OCI-LY7 (cell line): ENCODE measurements at regions not wholly inside any gene's neighbourhood (a gene's known extent, or its start where the extent isn't known, plus 50 kb on each side); places are given as distances from the start of the nearest gene placed in this dataset.

Experiments
- BruUV-seq: library from RNA; stranded (reverse); fragments of 400-500 nt; replicated peaks from 2 replicates; lab custom pipeline; 2021; lab: Mats Ljungman, UMichigan
- CTCF ChIA-PET: fragments of 300-600 bp; sonication (Branson Sonifier 250); formaldehyde crosslinking; loops from one replicate; lab custom pipeline; 2022; ENCODE audit warnings: antibody characterized with exemption; ENCODE audit not compliant: unreplicated experiment; lab: Charles Lee
- POLR2A ChIA-PET: fragments of 300-600 bp; sonication (Branson Sonifier 250); formaldehyde crosslinking; loops from one replicate; lab custom pipeline; 2022; ENCODE audit warnings: antibody characterized with exemption; lab: Charles Lee
- DNase-seq: peaks from one replicate; pipeline ENCODE4 v3.0.0-alpha.2; 2015; ENCODE audit warnings: low spot score
- H2AFZ ChIP-seq: fragments of 200-600 bp; sonication (generic), shearing (Covaris generic); 2 replicates; pipeline ENCODE4 v1.6.1; 2014; ENCODE audit warnings: mild to moderate bottlenecking, antibody characterized with exemption, low read length, moderate library complexity
- H3K27ac ChIP-seq: fragments of 200-600 bp; sonication (generic); 2 replicates; pipeline ENCODE4 v1.5.1; 2014; ENCODE audit warnings: mixed run types, low read depth, mild to moderate bottlenecking, moderate library complexity, low read length, inconsistent platforms; ENCODE audit not compliant: poor library complexity, severe bottlenecking
- H3K36me3 ChIP-seq: fragments of 200-600 bp; sonication (generic); 2 replicates; pipeline ENCODE4 v1.6.1; 2014; ENCODE audit warnings: mild to moderate bottlenecking, antibody characterized with exemption, low read length, moderate library complexity, mixed read lengths; ENCODE audit not compliant: insufficient read depth
- H3K4me1 ChIP-seq: fragments of 200-600 bp; sonication (generic); 2 replicates; pipeline ENCODE4 v1.5.1; 2014; ENCODE audit warnings: mild to moderate bottlenecking, low read length; ENCODE audit not compliant: insufficient read depth, poor library complexity, severe bottlenecking
- H3K4me2 ChIP-seq: fragments of 200-600 bp; sonication (generic); 2 replicates; pipeline ENCODE4 v1.6.1; 2014; ENCODE audit warnings: mild to moderate bottlenecking, low read length
- H3K4me3 ChIP-seq: fragments of 200-600 bp; sonication (generic); 2 replicates; pipeline ENCODE4 v1.5.1; 2014; ENCODE audit warnings: mild to moderate bottlenecking, low read depth, low read length; ENCODE audit not compliant: poor library complexity, severe bottlenecking
- H3K79me2 ChIP-seq: fragments of 200-600 bp; sonication (generic); 2 replicates; pipeline ENCODE4 v1.6.1; 2016; ENCODE audit warnings: low read depth, mild to moderate bottlenecking, low read length, moderate library complexity, mixed read lengths; ENCODE audit not compliant: insufficient read depth
- H3K9me2 ChIP-seq: fragments of 200-600 bp; sonication (generic); 2 replicates; pipeline ENCODE4 v1.6.1; 2016; ENCODE audit warnings: mild to moderate bottlenecking, low read length, mixed read lengths; ENCODE audit not compliant: insufficient read depth
- H3K9me3 ChIP-seq: fragments of 200-600 bp; sonication (generic); 2 replicates; pipeline ENCODE4 v1.6.1; 2014; ENCODE audit warnings: mild to moderate bottlenecking, mixed run types, low read length, mixed read lengths
- H4K20me1 ChIP-seq: fragments of 200-600 bp; sonication (generic); 2 replicates; pipeline ENCODE4 v1.6.1; 2014; ENCODE audit warnings: mild to moderate bottlenecking, antibody characterized with exemption, low read length, moderate library complexity, mixed read lengths; ENCODE audit not compliant: insufficient read depth
- CTCF ChIP-seq: fragments of 200-600 bp; sonication (generic); conservative IDR thresholded peaks from 2 replicates; pipeline ENCODE4 v1.5.1; 2014; ENCODE audit warnings: mild to moderate bottlenecking, antibody characterized with exemption, low read length, moderate library complexity, mixed read lengths
- EZH2phosphoT487 ChIP-seq: fragments of 200-600 bp; sonication (generic); IDR thresholded peaks from 2 replicates; pipeline ENCODE4 v1.6.1; 2018; ENCODE audit warnings: low read depth, borderline replicate concordance, mild to moderate bottlenecking, mixed run types, antibody characterized with exemption, low read length, moderate library complexity, mixed read lengths
- intact Hi-C: fragments of 100-400 bp; cut with micrococcal nuclease; formaldehyde crosslinking; loops from one replicate; pipeline ENCODE4 v1.10.0; 2022; ENCODE audit not compliant: unreplicated experiment

GRCh38 chr18:10400534-10401307, 53.7 kb upstream of the APCDD1 start:
- Histone ChIP-seq H3K9me3 (no peaks in the 10 kb centered on the region), H3K79me2 (no peaks in the 10 kb centered on the region), H2AFZ (no peak overlapping the region), H3K4me1 (no peaks in the 10 kb centered on the region), H4K20me1 (no peaks in the 10 kb centered on the region), H3K36me3 (no peaks in the 10 kb centered on the region), H3K4me3 (no peak overlapping the region), H3K27ac (no peak overlapping the region), H3K9me2 (no peaks in the 10 kb centered on the region), H3K4me2 (no peak overlapping the region)
- TF ChIP-seq CTCF (no peak), EZH2phosphoT487 (no peak)
- CTCF ChIA-PET = no interaction called here
- BruUV-seq = no TSS peak
- DNase-seq = no peak
- POLR2A ChIA-PET = no interaction called here
- intact Hi-C loops = no loop called here

GRCh38 chr18:10401521-10401920, 52.9 kb upstream of the APCDD1 start:
- no peak overlapping the region for H3K4me2 ChIP-seq
- POLR2A ChIA-PET = no interaction called here

More at GRCh38 chr18:10401521-10401920, 52.9 kb upstream of the APCDD1 start:
- Histone ChIP-seq H3K4me1 (no peaks in the 10 kb centered on the region), H3K36me3 (no peaks in the 10 kb centered on the region), H3K9me3 (no peaks in the 10 kb centered on the region), H3K4me3 (no peak overlapping the region), H3K79me2 (no peaks in the 10 kb centered on the region), H2AFZ (no peak overlapping the region), H3K27ac (no peak overlapping the region), H3K9me2 (no peaks in the 10 kb centered on the region), H4K20me1 (no peaks in the 10 kb centered on the region)
- TF ChIP-seq EZH2phosphoT487 (no peak), CTCF (no peak)
- CTCF ChIA-PET = no interaction called here
- DNase-seq = no peak
- intact Hi-C loops = no loop called here
- BruUV-seq = no TSS peak
